Fibroblast of skin of left quadriceps (primary cell): ENCODE measurements at regions not wholly inside any gene's neighbourhood (a gene's known extent, or its start where the extent isn't known, plus 50 kb on each side); places are given as distances from the start of the nearest gene placed in this dataset.

ENCODE experiments used
- DNase-seq, 2 experiments: peaks; one replicate each; pipeline ENCODE4 v3.0.0-alpha.2; 2013; ENCODE audit warnings: low read depth in 2 of 2

- DNase-seq = no peak
These were observed 252.4 kb upstream of the DAPK1 start for GRCh38 chr9:87245271-87245670.

GRCh38 chr9:87247097-87247496, 250.6 kb upstream of the DAPK1 start:
- DNase-seq = no peak

GRCh38 chr9:87249029-87249428, 248.6 kb upstream of the DAPK1 start:
- DNase-seq = no peak

- DNase-seq = no peak
These were observed 247.5 kb upstream of the DAPK1 start for GRCh38 chr9:87250205-87250604.

GRCh38 chr9:87255431-87256155, 242.1 kb upstream of the DAPK1 start:
- DNase-seq = no peak

- DNase-seq = no peak
These were observed 240.7 kb upstream of the DAPK1 start for GRCh38 chr9:87256973-87257372.

- peak in 1 of 2 experiments; percentile 64 for DNase-seq
These were observed 237.8 kb upstream of the DAPK1 start for GRCh38 chr9:87259543-87260518.

- DNase-seq = no peak
These were observed 234.4 kb upstream of the DAPK1 start for GRCh38 chr9:87263291-87263690.

GRCh38 chr9:87266697-87267096, 231.0 kb upstream of the DAPK1 start:
- DNase-seq = no peak

GRCh38 chr9:87267251-87268070, 230.2 kb upstream of the DAPK1 start:
- DNase-seq = no peak

- no peak for DNase-seq
These were observed 228.1 kb upstream of the DAPK1 start for GRCh38 chr9:87269296-87270176.

- peak in 1 of 2 experiments; percentile 62 for DNase-seq
These were observed 227.3 kb upstream of the DAPK1 start for GRCh38 chr9:87270221-87270847.

- DNase-seq = no peak
These were observed 226.8 kb upstream of the DAPK1 start for GRCh38 chr9:87270848-87271234.

- DNase-seq = no peak
These were observed 225.8 kb upstream of the DAPK1 start for GRCh38 chr9:87271696-87272477.

- no peak for DNase-seq
These were observed 222.5 kb upstream of the DAPK1 start for GRCh38 chr9:87275047-87275725.

GRCh38 chr9:87276327-87276841, 221.3 kb upstream of the DAPK1 start:
- peak; percentile 90 to 92 for DNase-seq

GRCh38 chr9:87276851-87277261, 220.8 kb upstream of the DAPK1 start:
- DNase-seq = peak; percentile 84 to 85

- no peak for DNase-seq
These were observed 220.3 kb upstream of the DAPK1 start for GRCh38 chr9:87277346-87277745.
